GM19372 (cell line): ENCODE measurements at regions not wholly inside any gene's neighbourhood (a gene's known extent, or its start where the extent isn't known, plus 50 kb on each side); places are given as distances from the start of the nearest gene placed in this dataset.

Experiments used
- ATAC-seq: cut with Tn5 transposase; IDR thresholded peaks from one replicate; pipeline ENCODE4 v1.9.1; 2021; ENCODE audit warnings: mild to moderate bottlenecking, low read depth, moderate library complexity; ENCODE audit not compliant: unreplicated experiment

DNA sequence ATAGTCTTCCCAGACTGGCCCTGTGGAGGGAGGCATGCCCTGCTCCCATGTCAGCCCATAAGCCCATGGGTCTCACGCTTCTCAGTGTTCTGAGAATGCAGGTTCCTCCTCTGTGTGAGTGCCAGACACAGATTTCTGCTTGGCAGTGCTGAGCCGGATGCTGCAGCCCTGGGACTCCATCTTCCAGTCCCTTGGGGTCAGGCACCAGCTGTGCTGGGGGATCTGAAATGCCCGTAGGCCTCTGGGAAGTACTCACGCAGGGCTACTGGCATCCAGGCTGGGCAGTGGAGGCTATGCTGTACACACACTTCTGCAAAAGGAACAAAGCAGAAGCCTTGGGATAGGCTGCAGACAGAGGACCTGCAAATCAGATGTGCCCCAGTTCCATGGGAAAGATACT is 1944.6 kb downstream of the EFNA5 start:
- no peak for ATAC-seq

DNA sequence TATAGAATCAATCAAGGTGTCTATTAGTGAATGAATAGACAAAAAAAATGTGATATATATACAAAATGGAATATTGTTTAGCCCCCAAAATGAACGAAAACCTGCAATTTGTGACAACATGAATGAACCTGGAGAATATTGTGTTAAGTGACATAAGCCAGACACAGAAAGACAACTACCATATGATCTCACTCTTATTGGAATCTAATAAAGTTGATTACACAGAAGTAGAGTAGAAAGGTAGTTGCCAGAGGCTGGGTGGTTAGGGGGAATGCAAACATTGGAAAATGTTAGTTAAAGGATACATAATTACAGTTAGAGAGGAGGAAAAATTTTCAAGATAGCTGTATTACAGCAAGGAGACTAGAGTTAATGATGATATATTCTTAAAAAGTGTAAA is 1962.3 kb downstream of the EFNA5 start:
- ATAC-seq = no peak

DNA sequence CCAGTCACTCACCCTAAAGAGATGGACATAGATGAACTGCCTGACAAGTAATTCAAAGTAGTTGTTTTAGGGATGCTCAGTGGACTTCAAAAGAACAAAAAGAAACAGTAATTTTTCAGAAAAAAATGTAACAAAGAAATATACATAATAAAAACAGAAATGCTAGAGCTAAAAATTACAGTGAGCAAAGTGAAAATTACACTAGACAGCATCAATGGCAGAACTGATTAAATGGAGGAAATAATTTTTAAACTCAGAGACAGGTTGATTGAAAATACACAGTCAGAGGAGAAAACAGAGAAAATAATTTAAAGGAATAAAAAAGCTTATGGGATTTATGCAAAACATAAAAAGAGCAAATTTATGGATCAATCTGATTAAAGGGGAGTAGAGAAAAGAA is 1968.4 kb downstream of the EFNA5 start:
- no peak for ATAC-seq

DNA sequence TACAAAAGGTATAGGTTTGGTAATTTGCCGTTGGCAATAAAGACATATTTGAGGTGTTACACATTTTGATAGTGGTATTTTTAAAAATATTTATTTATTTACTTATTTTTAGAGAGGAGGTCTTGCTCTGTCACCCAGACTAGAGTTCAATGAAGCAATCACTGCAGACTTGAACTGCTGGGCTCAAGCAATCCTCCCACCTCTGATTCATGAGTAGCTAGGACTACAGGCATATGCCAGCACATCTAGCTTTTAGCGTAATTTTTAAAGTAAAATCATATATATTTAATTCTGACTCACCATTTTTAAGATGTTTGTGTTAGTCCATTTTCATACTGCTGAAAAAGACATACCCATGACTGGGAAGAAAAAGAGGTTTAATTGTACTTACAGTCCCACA is 1974.3 kb downstream of the EFNA5 start:
- no peak for ATAC-seq

DNA sequence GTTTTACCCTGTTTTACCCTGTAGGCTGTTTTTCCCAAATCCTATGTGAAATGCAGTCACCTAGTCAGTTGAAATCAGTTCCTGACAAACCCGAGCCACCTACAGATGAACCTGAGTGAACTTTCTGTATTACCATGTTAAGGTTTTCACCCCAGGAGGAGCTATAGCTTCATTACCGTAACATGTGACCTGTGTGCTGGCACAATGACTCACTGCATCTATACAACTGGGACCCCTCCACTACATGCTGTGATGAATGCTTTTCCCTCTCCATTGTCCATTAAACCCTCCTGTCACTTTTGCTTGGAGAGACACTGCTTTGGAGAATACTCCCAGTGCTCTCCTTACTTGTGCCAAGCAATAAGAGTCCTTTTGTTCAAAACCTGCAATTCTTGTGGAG is 1974.8 kb downstream of the EFNA5 start:
- ATAC-seq = no peak

DNA sequence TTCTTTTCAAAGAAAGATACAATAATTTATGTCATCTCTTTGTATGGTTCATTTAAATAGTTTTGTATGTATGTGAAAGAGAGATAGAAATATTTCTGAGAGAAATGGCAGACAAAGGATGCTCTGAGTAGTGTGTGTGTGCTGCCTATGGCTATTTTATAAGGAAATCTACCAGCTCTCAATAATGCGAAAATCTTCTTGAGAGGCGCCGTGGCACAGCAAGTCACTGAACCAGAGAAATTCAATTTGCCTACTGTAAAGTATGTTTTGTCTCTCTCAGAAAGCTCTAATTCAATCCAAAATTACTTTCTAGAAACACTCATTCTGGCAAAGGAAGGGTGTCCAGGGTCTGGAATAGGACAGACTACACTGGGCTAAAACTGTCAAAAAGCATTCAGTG is 1981.1 kb downstream of the EFNA5 start:
- no peak for ATAC-seq

DNA sequence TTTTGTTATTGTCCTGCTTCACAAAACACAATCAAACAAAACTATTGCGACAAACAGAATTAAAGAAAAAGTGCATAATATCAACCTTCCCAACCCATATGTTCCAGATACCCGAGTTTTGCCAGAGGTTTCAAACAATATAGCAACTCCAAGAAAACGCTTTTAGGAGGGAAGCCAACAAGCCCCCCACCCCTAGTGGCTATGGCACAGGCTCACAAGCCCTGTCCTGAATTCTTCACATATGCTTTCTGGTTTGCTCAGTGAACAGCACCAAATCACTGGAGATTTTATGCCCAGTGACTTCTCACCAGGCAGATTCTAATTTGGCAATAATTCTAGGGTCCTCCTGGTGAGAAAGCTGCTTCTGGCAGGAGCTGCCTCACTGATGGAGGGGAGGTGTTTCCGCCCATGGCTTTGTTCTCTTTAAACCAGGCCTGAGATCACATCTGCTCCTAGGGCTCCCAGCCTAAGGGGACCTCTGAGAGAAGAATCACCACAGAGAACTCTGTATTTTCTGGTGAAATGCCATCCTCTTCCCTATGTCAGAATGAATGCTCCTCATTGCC is 1982.4 kb downstream of the EFNA5 start:
- ATAC-seq = no peak

DNA sequence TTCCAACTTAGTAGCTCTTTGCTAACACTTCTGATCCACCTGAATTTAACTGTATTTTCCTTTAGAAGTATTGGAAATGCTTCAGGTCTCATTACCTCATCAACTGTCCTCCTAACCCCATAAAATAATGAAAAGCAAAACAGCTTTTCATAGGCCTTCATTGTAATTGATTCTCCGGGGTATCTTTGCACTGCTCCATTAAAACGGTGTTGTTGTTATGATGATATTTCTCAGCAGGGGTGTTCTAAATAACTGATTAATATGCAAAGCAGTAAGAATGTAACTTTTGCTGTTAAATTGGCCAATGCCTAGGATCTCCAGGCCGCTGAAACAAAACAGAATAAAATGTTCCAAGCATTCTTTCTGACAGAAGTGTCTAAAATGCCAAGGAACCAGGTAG is 1983.2 kb downstream of the EFNA5 start:
- ATAC-seq = no peak

DNA sequence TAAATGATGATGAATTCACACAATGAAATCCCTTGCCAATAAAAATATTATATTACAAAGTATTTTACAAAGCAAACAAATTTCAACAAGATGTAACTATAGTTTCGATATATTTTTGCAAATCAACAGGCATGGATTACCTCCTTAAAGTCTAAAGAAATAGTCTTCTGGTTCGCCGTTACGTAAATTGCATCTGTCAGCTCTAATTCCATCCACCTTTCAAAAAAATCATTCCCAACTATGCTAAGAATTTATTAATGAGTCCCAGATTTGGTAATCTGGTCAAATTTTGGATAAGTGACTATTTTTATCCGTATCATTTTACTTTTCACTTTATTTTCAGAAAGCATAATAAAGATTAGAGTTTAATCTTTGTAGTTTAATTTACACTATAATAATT is 1984.9 kb downstream of the EFNA5 start:
- no peak for ATAC-seq

DNA sequence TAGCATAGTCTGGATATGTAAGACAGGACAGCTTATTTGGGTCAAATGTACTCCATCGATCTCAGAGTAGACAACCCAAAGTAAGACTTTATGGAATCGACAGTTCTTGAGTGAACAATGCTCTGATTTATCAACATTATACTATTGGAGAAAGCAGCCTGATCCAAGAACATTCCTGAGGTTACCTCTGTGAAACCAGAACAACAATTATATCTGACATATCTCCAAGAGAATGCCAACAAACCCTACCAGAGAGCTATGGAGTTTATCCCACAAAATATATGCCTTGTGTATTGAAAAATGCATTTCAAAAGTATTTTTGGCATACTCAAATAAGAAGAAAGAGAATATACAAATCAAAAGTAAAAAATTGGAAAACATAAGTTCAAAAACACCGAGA is 1985.9 kb downstream of the EFNA5 start:
- ATAC-seq = no peak

DNA sequence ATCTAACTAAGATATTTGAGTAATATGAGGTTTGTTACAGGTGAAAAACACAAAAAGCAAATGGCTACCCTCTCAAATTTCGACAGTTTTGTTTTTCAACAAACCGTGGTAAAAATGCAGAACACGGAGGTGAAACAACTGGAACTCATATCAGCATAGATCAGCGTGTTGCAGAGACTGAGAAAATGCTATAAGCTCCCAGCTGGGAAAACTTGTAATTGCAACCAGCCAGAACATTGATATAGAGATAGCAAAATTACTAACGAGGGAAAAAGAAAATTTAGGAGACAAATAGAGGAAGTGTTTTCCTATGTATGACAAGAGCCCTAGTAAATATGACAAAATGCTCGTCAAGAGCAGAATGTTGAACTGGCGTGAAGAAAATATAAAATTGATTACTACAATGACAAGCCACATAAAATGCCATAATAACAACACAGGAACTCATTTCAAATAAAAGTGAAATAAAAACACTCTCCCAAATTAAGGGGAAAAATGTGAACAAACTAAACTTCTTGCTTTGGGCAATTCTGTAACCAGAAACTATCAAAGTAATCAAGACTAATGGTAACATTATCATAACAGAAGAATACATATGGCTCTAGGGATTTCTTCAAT is 1989.8 kb downstream of the EFNA5 start:
- ATAC-seq = no peak

DNA sequence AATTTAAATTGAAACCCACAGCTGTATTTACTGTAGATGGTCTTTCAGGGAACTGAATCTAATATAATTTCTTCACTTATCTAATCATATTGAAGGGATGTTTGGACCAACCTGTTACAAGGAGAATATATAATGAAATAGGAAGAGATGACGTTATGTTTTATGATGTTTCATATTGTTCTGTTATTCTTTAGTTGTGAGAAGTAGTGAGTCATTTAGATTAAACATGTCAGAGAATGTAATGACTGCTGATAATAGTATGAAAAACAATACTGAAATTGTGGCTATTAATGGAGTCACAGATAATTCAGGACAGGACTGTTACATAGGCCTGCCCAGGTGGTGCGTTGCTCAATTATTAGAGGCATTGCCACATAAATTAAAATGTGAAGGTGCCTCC is 1993.4 kb downstream of the EFNA5 start:
- ATAC-seq = no peak

DNA sequence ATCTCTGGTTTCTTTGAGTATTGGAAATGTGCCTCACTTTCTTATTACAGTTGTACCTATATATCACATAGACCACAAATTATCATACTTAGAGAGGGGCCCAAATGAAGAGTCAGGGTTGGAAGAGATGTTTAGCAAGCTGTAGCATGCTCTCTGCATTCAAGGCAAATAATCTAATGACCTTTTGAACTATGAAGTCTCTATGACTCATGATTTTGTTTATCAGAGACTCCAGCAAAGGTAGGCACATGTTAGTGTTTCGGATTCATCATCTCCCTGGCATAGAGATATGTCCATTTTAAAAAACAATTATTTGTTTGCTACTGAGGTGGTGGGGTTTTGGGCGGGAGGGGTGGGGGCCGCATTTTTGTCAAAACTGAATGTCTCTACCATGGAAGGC is 2000.1 kb downstream of the EFNA5 start:
- no peak for ATAC-seq

DNA sequence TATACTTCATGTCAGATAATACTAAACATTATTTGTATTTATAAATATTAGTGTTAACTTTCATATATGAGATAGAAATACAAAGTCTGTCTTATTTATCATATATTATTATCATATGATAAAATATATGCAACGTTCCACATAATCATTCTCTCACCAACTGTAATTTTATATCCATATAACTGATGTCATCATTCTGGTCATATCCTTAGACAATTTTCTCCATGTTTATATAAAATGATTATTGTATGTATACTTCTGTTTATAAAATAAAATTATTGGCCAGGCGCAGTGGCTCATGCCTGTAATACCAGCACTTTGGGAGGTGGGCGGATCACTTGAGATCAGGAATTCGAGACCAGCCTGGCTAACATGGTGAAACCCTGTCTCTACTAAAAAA is 2007.1 kb downstream of the EFNA5 start:
- ATAC-seq = no peak

DNA sequence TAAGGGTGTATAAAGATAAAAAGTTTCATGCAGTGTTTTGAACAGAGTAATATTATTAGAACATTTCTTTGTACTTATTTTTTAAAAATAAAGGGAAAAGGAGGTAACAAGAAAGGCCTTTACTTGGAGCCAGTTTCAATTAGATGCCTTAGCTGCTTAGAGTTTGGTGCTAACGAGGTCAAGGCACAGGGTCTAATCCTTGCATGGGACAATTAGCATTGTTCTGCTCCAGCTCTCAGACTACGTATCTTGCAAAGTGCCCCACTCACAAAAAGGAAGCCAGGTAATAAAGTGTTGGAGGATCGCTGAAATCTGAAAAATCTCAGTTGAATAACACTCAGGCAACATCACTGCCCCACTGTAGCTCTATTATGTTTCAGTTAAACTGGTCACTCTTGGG is 2011.3 kb downstream of the EFNA5 start:
- no peak for ATAC-seq

DNA sequence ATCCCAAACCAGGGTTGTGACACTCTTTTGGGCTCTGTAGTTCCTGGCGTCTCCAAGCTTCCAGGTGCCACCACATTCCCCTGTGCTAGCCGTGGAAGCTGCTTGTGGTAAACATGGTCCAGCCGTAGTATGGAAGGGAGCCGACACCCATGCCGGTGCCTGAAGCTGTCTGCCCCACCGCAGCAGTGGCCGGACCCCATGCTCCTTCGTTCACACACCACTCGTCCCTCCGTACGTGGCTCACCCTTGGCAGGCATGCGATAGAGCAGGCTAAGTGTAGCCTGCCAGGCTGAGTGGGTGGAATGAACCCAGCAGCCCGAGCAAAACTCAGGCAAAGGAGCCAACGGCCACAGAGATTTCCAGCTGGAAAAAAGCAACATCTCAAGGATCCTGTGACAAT is 2030.4 kb downstream of the EFNA5 start:
- ATAC-seq = no peak

DNA sequence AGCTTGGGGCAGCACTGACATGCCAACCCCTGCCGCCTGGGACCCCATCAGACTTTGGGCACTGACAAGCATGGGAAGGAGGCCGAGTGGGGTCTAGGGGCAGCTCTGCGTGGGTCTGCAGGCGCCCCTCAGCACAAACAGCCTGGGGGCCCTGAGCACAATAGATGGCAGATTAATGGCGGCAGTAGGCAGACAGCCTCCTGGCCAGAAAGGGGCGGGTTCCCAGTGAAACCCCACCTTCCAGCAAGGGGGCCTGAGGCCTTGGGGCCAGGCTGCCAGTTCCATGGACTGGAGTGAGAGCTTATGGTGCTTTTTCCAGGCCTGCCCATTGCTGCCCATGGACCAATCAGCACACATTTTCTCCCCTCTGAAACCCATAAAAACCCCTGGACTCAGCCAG is 2031.2 kb downstream of the EFNA5 start:
- ATAC-seq = no peak

DNA sequence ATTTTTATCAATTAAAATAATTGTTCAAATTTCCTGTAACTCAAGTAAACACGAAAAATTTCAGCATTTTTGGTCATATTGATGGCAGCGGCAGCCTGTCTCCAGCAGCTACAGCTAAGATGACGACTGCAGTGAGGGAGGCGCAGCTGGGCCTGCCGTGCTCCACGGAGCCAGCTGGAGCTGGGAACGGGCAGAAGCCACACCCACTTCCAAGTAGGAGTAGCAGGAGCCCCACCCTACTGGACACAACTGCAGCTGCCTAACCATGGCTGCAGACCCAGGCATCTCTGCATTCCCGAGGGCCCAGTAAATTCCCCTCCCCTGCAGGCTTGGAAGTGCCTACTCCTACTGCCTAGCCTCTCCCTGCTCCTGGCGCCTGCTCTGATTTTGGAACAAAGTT is 2031.7 kb downstream of the EFNA5 start:
- no peak for ATAC-seq

DNA sequence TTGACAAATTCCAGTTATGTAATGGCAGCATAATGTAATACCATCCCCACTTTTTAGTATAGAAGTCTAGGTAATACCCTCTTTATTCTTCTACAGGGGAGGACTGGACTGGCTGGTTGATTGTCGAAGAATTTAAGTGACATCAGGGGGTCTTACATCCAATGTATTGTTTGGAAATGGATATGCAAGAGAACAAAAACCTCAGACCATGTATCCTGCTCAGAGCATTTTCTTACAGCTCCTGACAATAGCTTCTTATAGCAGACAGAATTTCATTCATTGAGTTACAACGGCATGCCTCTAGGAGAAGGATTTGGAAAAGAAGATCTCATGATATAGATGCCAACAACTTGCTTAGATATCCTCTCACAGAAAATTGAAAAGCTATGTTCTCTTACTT is 2032.3 kb downstream of the EFNA5 start:
- no peak for ATAC-seq

DNA sequence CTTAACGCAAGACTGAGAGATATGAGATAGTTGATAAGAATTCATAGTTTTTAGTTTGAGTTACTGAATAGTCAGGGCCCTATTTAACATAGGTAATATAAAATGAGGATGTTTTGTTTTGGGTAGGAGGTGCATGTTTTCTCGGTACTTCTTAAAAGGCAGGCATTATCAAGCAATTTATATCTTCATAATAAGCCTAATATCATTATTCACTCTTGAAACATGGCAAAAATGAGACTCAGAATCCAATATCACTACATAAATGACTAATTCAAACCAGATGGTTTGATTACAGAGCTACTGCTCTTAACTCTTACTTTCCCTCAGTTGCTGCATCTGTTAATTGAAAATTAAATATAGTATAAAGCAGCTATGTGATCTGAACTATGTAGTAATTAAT is 2038.7 kb downstream of the EFNA5 start:
- no peak for ATAC-seq

DNA sequence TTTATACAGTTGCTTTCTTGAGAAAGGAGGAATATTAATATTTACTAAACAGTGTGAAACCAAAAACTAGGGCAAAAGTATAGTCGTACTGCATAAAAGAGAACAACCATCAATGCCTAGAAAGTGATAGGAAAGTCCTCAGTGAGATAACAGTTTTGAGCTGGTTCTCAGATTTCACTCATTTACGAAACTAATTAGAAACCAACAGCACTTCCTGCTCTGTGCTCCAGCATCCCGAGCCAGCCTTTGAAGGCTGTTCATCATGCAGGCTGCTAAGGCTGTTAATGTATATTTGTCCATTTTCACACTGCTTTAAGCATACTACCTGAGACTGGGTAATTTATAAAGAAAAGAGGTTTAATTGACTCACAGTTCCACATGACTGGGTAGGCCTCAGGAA is 2039.9 kb downstream of the EFNA5 start:
- ATAC-seq = no peak

DNA sequence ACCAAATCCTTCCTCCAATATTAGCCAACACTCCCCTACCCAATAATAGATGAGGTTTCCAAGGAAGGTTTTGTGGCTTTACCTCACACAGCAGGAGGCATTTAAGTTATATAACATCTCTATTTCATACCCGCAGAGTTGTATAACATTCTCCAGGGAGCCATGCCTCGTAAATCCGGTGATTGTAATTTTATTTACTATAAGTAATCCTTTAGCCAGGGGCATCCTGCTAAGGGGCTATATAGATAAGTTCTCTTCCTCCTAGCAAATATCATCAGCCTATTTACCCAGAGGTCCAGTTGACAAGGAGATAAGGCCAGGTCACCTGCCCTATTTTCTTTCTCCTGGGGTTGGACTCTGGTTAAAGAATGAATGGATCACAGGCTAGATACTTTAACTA is 2051.0 kb downstream of the EFNA5 start:
- ATAC-seq = no peak
